CD4-positive, alpha-beta T cell (primary cell): ENCODE measurements at regions not wholly inside any gene's neighbourhood (a gene's known extent, or its start where the extent isn't known, plus 50 kb on each side); places are given as distances from the start of the nearest gene placed in this dataset.

Experiments
- ATAC-seq: fragments of 200-7000 bp; cut with Tn5 transposase; one replicate; pipeline ENCODE4 v1.10.0; 2022; ENCODE audit warnings: mild to moderate bottlenecking; ENCODE audit not compliant: poor library complexity
- CTCF ChIA-PET: fragments of 350-600 bp; sonication (Branson Sonifier 250); formaldehyde crosslinking; loops from one replicate; lab custom pipeline; 2021; ENCODE audit warnings: antibody characterized with exemption, inconsistent platforms; lab: Charles Lee
- POLR2A ChIA-PET: fragments of 350-600 bp; sonication (Branson Sonifier 250); formaldehyde crosslinking; loops from one replicate; lab custom pipeline; 2021; ENCODE audit warnings: antibody characterized with exemption, inconsistent platforms; lab: Charles Lee
- DNase-seq, 14 experiments: peaks; one replicate each; pipeline ENCODE4 v3.0.0-alpha.2; 2013 to 2020; ENCODE audit warnings: mixed read lengths in 2 of 14
- H3K27ac ChIP-seq, 2 donors: one replicate each; pipeline versions ENCODE4 v1.5.1 to v1.7.0; 2013; ENCODE audit warnings: low read length in 2 of 2, low read depth in 1 of 2, mild to moderate bottlenecking in 1 of 2
- H3K27me3 ChIP-seq, 2 experiments: 1 replicate in 1 of 2; 2 replicates in 1 of 2; pipeline versions ENCODE4 v1.6.1 to v1.7.0; 2013; ENCODE audit warnings: low read length in 2 of 2, control low read depth in 1 of 2, mild to moderate bottlenecking in 1 of 2, moderate library complexity in 1 of 2; ENCODE audit not compliant: insufficient read depth in 2 of 2, control insufficient read depth in 1 of 2
- H3K36me3 ChIP-seq: one replicate; pipeline ENCODE4 v1.6.1; 2013; ENCODE audit warnings: low read length, control low read depth; ENCODE audit not compliant: insufficient read depth
- H3K4me1 ChIP-seq: one replicate; pipeline ENCODE4 v1.6.1; 2013; ENCODE audit warnings: low read length, control low read depth; ENCODE audit not compliant: insufficient read depth
- H3K4me3 ChIP-seq: one replicate; pipeline ENCODE4 v1.5.1; 2013; ENCODE audit warnings: mild to moderate bottlenecking, low read length, moderate library complexity
- H3K9me3 ChIP-seq, 2 experiments: 1 replicate in 1 of 2; 2 replicates in 1 of 2; pipeline versions ENCODE4 v1.6.1 to v1.7.0; 2013; ENCODE audit warnings: low read length in 2 of 2, mild to moderate bottlenecking in 2 of 2, control low read depth in 1 of 2, moderate library complexity in 1 of 2; ENCODE audit not compliant: control insufficient read depth in 1 of 2, insufficient read depth in 1 of 2
- H3K27ac Mint-ChIP-seq: one replicate; pipeline ENCODE4 v1.8.0; 2020; ENCODE audit warnings: mixed read lengths
- H3K27me3 Mint-ChIP-seq: one replicate; pipeline ENCODE4 v1.8.0; 2021; ENCODE audit warnings: mixed read lengths
- H3K36me3 Mint-ChIP-seq: one replicate; pipeline ENCODE4 v1.8.0; 2021; ENCODE audit warnings: low read depth, mixed read lengths
- H3K4me1 Mint-ChIP-seq: one replicate; pipeline ENCODE4 v1.8.0; 2021; ENCODE audit warnings: low read depth, mixed read lengths
- H3K4me3 Mint-ChIP-seq: one replicate; pipeline ENCODE4 v1.8.0; 2020; ENCODE audit warnings: mild to moderate bottlenecking, mixed read lengths
- H3K9me3 Mint-ChIP-seq: one replicate; pipeline ENCODE4 v1.8.0; 2020; ENCODE audit warnings: mixed read lengths
- intact Hi-C, 2 experiments: fragments of 100-400 bp; cut with DNase I in 1 of 2; cut with micrococcal nuclease in 1 of 2; formaldehyde crosslinking; loops; one replicate each; pipeline versions ENCODE4 v1.15.1 to v1.9.0; 2023 to 2025; cut with DNase I, micrococcal nuclease
- TF ChIP-seq, protein P1 (sequence below): fragments of 200-600 bp; IDR thresholded peaks from one replicate; pipeline ENCODE4 v1.8.0; 2022; ENCODE audit warnings: antibody characterized with exemption, mild to moderate bottlenecking

- Histone ChIP-seq H3K27ac (no peak overlapping the region), H3K4me3 (no peak overlapping the region), H3K4me1 (no peaks in the 10 kb centered on the region), H3K9me3 (no peaks in the 10 kb centered on the region), H3K27me3 (peaks cover 2 to 8% of the 10 kb centered on the region in 2 experiments), H3K36me3 (no peaks in the 10 kb centered on the region)
- no peaks in the 10 kb centered on the region for H3K36me3 Mint-ChIP-seq
- no peak for ATAC-seq
- CTCF ChIA-PET: no interaction called here
- POLR2A ChIA-PET: no interaction called here
- no peaks in the 10 kb centered on the region for H3K9me3 Mint-ChIP-seq
- no peaks in the 10 kb centered on the region for H3K4me1 Mint-ChIP-seq
- intact Hi-C loops: no loop called here
- no peak overlapping the region for H3K27ac Mint-ChIP-seq
- TF ChIP-seq, protein P1, sequence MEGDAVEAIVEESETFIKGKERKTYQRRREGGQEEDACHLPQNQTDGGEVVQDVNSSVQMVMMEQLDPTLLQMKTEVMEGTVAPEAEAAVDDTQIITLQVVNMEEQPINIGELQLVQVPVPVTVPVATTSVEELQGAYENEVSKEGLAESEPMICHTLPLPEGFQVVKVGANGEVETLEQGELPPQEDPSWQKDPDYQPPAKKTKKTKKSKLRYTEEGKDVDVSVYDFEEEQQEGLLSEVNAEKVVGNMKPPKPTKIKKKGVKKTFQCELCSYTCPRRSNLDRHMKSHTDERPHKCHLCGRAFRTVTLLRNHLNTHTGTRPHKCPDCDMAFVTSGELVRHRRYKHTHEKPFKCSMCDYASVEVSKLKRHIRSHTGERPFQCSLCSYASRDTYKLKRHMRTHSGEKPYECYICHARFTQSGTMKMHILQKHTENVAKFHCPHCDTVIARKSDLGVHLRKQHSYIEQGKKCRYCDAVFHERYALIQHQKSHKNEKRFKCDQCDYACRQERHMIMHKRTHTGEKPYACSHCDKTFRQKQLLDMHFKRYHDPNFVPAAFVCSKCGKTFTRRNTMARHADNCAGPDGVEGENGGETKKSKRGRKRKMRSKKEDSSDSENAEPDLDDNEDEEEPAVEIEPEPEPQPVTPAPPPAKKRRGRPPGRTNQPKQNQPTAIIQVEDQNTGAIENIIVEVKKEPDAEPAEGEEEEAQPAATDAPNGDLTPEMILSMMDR: no peak
- no peak overlapping the region for H3K4me3 Mint-ChIP-seq
- H3K27me3 Mint-ChIP-seq: peaks cover 15% of the 10 kb centered on the region
- DNase-seq: no peak
These were observed 308.8 kb upstream of the MGAT5 start for GRCh38 chr2:133945089-133945488.

DNA sequence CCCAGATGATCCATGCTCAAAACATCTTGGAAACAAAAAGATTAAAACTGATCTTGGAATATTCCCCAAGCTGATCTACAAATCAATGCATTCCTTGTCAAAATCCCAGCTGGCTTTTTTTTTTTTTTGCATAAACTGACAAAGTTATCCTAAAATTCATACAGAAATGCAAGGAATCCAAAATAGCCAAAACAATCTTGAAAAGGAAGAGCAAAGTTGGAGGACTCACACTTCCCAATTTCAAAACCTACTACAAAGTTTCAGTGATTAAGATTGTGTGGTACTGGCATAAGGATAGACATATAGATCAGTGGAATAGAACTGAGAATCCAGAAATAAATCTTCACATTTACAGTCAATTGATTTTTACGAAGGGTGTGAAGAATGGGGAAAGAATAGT is 306.8 kb upstream of the MGAT5 start:
- no peak overlapping the region for H3K4me3 Mint-ChIP-seq
- no peaks in the 10 kb centered on the region for H3K9me3 Mint-ChIP-seq
- no peak overlapping the region for H3K27ac ChIP-seq
- no peaks in the 10 kb centered on the region for H3K9me3 ChIP-seq
- no peaks in the 10 kb centered on the region for H3K4me1 ChIP-seq
- intact Hi-C loops: no loop called here
- no peaks in the 10 kb centered on the region for H3K4me1 Mint-ChIP-seq
- TF ChIP-seq, protein P1: no peak
- ChIA-PET POLR2A (no interaction called here), CTCF (no interaction called here)
- no peak overlapping the region for H3K27ac Mint-ChIP-seq
- ATAC-seq: no peak
- peaks cover 7% of the 10 kb centered on the region for H3K27me3 Mint-ChIP-seq
- no peak overlapping the region for H3K4me3 ChIP-seq
- H3K36me3 ChIP-seq: no peaks in the 10 kb centered on the region
- H3K27me3 ChIP-seq: peaks cover 0 to 8% of the 10 kb centered on the region in 2 experiments
- H3K36me3 Mint-ChIP-seq: no peaks in the 10 kb centered on the region
- DNase-seq: no peak

GRCh38 chr2:133948610-133949290 is 305.1 kb upstream of the MGAT5 start:
- H3K27ac ChIP-seq: no peak overlapping the region
- TF ChIP-seq, protein P1: no peak
- Mint-ChIP-seq H3K4me3 (no peak overlapping the region), H3K9me3 (no peaks in the 10 kb centered on the region), H3K27ac (no peak overlapping the region), H3K27me3 (peaks cover 6% of the 10 kb centered on the region), H3K36me3 (no peaks in the 10 kb centered on the region), H3K4me1 (no peaks in the 10 kb centered on the region)
- no peak overlapping the region for H3K4me3 ChIP-seq
- peaks cover 0 to 6% of the 10 kb centered on the region in 2 experiments for H3K27me3 ChIP-seq
- no peaks in the 10 kb centered on the region for H3K9me3 ChIP-seq
- ChIA-PET POLR2A (interaction anchor here (0.6 kb wide), 1 partner anchor 834 kb away, joined by 4 read pairs; no protein-coding TSS in a partner anchor), CTCF (no interaction called here)
- ATAC-seq: no peak
- H3K36me3 ChIP-seq: no peaks in the 10 kb centered on the region
- DNase-seq: no peak
- intact Hi-C loops: no loop called here
- H3K4me1 ChIP-seq: no peaks in the 10 kb centered on the region
